AG04450 (cell line): ENCODE measurements at regions not wholly inside any gene's neighbourhood (a gene's known extent, or its start where the extent isn't known, plus 50 kb on each side); places are given as distances from the start of the nearest gene placed in this dataset.

ENCODE experiments used
- CTCF ChIA-PET: fragments of 300-600, 350-600 bp; formaldehyde crosslinking; extraction: SDS; loops from one replicate; lab custom pipeline; 2022; ENCODE audit warnings: antibody characterized with exemption, inconsistent platforms; lab: Charles Lee
- POLR2A ChIA-PET: fragments of 350-600 bp; formaldehyde crosslinking; extraction: SDS; loops from one replicate; lab custom pipeline; 2021; ENCODE audit warnings: antibody characterized with exemption, inconsistent platforms; lab: Yijun Ruan, JAX
- DNase-seq: peaks from one replicate; pipeline ENCODE4 v3.0.0-alpha.2; 2011; ENCODE audit warnings: low read depth, low spot score
- H3K27ac ChIP-seq: one replicate; pipeline ENCODE4 v1.5.1; 2012; ENCODE audit warnings: low read depth, low read length, control low read depth
- H3K27me3 ChIP-seq: one replicate; pipeline ENCODE4 v1.6.0; 2012; ENCODE audit warnings: low read length; ENCODE audit not compliant: control insufficient read depth, insufficient read depth
- H3K4me3 ChIP-seq: 2 replicates; pipeline ENCODE4 v1.5.1; 2011; ENCODE audit warnings: mild to moderate bottlenecking, low read depth, low read length, control low read depth
- H3K9me3 ChIP-seq: 2 replicates; pipeline ENCODE4 v1.5.1; 2012; ENCODE audit warnings: low read length; ENCODE audit not compliant: control insufficient read depth, insufficient read depth
- TF ChIP-seq, protein P1 (sequence below): IDR thresholded peaks from 2 replicates; pipeline ENCODE4 v1.5.1; 2011; ENCODE audit warnings: low read depth, low read length, control low read depth, inconsistent platforms

GRCh38 chr2:173676647-173677046 is 288.5 kb downstream of the SP3 start:
- ChIA-PET POLR2A (no interaction called here), CTCF (no interaction called here)
- no peak overlapping the region for H3K27ac ChIP-seq
- peaks cover 4% of the 10 kb centered on the region for H3K27me3 ChIP-seq
- DNase-seq: no peak
- TF ChIP-seq, protein P1, sequence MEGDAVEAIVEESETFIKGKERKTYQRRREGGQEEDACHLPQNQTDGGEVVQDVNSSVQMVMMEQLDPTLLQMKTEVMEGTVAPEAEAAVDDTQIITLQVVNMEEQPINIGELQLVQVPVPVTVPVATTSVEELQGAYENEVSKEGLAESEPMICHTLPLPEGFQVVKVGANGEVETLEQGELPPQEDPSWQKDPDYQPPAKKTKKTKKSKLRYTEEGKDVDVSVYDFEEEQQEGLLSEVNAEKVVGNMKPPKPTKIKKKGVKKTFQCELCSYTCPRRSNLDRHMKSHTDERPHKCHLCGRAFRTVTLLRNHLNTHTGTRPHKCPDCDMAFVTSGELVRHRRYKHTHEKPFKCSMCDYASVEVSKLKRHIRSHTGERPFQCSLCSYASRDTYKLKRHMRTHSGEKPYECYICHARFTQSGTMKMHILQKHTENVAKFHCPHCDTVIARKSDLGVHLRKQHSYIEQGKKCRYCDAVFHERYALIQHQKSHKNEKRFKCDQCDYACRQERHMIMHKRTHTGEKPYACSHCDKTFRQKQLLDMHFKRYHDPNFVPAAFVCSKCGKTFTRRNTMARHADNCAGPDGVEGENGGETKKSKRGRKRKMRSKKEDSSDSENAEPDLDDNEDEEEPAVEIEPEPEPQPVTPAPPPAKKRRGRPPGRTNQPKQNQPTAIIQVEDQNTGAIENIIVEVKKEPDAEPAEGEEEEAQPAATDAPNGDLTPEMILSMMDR: no peak
- no peak overlapping the region for H3K4me3 ChIP-seq
- H3K9me3 ChIP-seq: no peaks in the 10 kb centered on the region

- CTCF ChIA-PET: interaction anchor here (0.6 kb wide), 1 partner anchor 209 kb away, joined by 4 read pairs; no protein-coding TSS in a partner anchor
- no peak for DNase-seq
- H3K4me3 ChIP-seq: no peak overlapping the region
- POLR2A ChIA-PET: no interaction called here
- no peaks in the 10 kb centered on the region for H3K9me3 ChIP-seq
- TF ChIP-seq, protein P1: no peak
- no peak overlapping the region for H3K27ac ChIP-seq
- H3K27me3 ChIP-seq: peaks cover 4% of the 10 kb centered on the region
Observed at GRCh38 chr2:173678186-173678585, 287.0 kb downstream of the SP3 start.

GRCh38 chr2:173680574-173680973 is 284.6 kb downstream of the SP3 start:
- H3K9me3 ChIP-seq: no peaks in the 10 kb centered on the region
- no peak overlapping the region for H3K4me3 ChIP-seq
- POLR2A ChIA-PET: no interaction called here
- CTCF ChIA-PET: no interaction called here
- DNase-seq: no peak
- H3K27ac ChIP-seq: no peak overlapping the region
- TF ChIP-seq, protein P1: no peak
- peaks cover 8% of the 10 kb centered on the region for H3K27me3 ChIP-seq

GRCh38 chr2:173681881-173682650 is 283.1 kb downstream of the SP3 start:
- ChIA-PET CTCF (no interaction called here), POLR2A (no interaction called here)
- TF ChIP-seq, protein P1: no peak
- Histone ChIP-seq H3K27ac (no peak overlapping the region), H3K27me3 (peaks cover 10% of the 10 kb centered on the region), H3K9me3 (no peaks in the 10 kb centered on the region), H3K4me3 (no peak overlapping the region)
- no peak for DNase-seq

GRCh38 chr2:173684896-173685459 is 280.2 kb downstream of the SP3 start:
- ChIA-PET POLR2A (no interaction called here), CTCF (no interaction called here)
- Histone ChIP-seq H3K27me3 (peaks cover 6% of the 10 kb centered on the region), H3K4me3 (no peak overlapping the region), H3K9me3 (no peaks in the 10 kb centered on the region), H3K27ac (no peak overlapping the region)
- TF ChIP-seq, protein P1: no peak
- no peak for DNase-seq
